TTC549 (cell line): ENCODE measurements at regions not wholly inside any gene's neighbourhood (a gene's known extent, or its start where the extent isn't known, plus 50 kb on each side); places are given as distances from the start of the nearest gene placed in this dataset.
"Not testable (repeated sequence)": the region's sequence is repeated elsewhere in the genome, so short reads cannot be mapped to it uniquely, and the experiment has no call there.

ENCODE experiments used
- FAIRE-seq: peaks from 2 replicates; lab custom pipeline; 2012; peaks lifted over from hg19 to GRCh38; lab: Jason Lieb, UNC

DNA sequence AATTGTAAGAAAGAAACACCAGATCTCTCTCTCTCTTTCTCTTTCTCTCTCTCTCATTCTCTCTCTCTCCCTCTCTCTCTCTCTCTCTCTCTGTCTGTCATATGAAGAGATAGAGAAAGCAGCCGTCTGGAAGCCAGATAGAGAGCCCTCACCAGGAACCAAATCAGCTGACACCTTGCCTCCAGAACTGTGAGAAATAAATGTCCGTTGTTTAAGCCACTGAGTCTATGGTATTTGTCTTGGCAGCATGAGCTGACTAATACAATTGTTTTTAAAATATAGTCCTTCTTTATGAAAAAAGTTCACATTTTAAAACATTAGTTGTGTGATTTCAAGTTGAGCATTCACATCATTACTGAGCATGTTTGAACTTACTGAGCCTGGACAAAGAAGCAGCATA, 275.6 kb downstream of the CETN3 start:
- no peak for FAIRE-seq

DNA sequence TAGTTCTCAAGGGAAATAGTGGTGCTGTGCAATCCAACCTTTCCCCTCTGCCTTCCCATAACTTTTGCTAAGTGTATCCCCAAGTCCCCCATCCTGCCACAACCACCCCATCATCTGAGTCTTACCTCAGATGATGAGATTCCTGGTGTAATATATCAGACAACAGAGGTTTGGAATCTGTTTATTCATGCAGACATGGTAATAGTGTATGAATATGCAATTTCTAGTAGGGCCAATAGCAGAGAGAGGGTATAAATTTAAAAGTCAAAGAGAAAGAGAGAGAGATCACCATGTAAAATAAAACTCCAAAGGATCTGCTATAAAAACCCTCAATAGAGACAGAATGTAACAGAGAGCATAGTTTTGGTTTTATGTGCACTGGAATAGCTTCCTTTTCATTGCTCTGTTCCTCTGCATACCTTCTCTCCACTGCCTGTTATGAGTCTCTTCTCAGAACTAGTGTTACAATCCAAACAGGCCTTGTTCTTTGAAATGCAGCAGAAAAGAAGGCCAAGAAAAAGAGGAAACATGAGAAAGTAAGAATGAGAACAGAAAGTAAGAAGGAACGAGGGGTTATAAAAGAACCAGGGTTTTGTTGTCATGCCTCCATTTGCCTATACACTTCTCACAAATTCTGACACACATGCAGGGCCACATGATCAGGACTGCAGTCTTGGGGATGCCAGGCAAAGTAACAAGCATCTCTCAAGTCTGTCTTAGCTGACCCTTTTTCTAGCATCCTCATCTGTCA, 278.0 kb downstream of the CETN3 start:
- no peak for FAIRE-seq

DNA sequence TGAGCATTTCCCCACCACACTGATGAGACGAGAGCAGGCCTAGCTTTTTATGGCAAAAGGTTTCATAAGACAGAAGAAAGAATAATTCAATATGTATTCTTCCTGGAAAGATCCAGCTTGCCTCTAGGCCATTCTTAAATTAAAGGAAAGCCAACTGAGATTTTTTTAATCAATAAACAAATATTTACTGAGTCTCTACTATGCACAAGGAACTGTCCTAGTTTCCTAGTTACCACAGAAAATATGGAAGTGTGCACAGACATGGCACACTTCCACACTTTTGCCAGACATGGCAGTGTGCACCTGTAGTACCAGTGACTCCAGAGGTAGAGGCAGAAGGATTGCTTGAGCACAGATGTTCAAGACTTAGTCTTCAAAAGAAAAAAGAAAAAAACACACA, 281.0 kb downstream of the CETN3 start:
- no peak for FAIRE-seq

DNA sequence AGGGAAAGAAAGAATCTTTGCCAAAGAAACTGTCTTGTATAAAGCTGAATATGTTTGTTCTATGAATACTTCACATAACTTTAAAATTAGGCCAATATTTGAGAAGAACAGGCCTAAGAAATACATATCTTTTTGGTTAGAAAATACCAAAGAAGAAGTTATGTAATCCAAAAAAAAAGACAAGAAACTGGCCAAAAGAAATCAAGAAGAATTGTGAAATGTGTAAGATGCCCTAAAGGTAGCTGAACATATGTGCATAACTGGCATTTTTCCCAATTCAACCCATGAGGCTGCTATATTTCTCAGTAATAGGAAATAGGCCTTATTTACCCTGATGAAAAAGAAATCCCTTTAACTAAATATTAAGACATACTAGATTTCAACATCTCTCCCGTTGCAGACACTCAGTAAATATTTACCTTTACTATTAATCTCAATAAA, 290.0 kb downstream of the CETN3 start:
- no peak for FAIRE-seq

DNA sequence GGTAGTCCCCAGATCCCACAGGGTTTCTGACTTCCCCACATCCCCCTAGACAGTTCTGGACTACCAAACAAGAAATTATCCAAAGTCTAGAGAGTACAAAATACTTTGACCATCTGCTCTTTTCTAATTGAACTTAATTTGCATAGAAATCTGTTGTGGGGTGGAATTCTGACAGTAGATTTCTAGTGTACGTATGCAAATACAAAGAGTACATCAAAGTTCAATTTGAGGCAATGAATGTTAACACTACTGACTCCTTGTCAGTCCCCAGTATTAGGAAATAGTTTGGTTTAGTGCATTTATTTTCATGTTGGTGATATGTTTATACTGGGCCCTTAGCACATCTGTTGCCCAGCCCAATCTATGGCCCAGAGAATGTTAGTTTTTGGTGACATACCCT, 292.6 kb downstream of the CETN3 start:
- no peak for FAIRE-seq

DNA sequence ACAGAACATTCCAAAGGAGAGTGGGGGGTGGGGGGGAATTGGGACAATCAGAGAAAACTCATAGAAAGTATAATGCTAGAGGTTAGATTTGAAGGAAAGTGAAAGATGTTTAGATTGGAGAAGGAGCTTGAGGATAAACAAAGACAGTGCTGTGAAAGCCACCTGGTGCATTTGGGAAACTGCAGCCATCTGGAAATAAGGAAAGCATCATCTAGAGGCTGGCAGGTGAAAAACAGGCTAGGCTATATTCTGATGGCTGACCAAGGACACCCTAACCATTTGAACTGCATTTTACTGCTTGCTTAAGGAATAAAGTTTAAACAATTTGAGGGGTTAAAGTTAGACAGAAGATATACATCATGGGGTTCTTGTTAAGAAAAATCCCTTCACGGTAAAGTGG, 296.4 kb downstream of the CETN3 start:
- FAIRE-seq = no peak

DNA sequence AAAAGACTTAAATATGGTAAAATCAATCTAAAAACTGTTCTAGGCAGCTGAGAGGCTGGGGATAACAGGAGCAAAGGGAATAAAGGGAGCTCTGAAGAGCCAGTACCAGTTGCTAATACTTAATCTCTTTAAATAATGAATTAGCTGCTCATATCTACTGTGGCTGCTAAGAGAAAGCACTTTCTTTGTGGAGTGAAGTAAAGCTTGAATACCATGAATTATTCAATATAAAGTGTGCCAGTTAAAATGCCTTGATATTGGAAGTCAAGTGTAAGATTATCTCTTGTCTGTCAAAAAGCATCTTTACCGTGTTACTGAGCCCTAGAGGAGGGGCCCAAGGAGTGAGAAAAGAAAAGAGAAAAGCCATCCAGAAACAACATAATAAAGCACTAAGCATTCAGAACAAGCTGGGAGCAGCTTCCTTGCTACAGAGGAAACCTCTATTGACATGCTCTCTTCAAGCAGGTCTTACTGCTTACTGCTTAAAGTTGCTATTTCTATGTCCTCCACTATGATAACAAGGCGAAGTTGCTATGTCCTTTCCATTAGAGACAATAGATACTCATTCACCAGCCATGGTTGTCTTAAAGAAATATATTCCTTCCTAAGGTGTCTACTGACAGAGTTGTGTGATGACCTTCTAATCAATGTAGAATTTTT, 297.4 kb downstream of the CETN3 start:
- FAIRE-seq = no peak

DNA sequence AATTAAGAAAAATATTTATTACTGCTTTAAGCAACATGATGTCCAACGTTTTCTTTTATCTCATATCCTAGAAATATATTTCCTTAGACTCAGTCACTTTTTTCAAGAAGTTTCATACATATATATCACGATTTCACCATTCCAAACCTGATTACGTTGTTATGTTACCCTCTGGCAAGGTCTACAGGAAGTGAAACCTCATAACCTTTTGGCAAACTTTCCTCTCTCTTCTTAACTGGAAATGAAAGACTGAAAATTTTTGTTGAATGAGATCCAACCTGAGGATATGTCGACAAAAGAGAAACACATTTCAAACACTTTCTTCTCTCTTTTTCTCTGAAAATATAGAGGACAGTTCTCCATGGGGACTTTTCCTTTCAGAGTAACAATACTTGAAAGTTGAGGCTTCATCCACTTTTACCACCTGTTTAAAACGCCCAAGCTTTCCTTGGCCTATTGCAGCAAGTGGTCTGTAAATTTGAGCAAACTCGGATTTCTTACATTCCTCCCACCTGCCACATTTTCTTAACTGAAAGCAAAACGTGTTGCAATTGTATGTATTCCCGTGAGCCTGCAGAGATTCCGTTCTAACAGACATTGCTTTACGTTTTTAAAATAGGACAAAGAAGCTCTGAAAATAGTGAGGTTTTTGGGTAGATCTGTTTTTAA, 298.1 kb downstream of the CETN3 start:
- no peak for FAIRE-seq

DNA sequence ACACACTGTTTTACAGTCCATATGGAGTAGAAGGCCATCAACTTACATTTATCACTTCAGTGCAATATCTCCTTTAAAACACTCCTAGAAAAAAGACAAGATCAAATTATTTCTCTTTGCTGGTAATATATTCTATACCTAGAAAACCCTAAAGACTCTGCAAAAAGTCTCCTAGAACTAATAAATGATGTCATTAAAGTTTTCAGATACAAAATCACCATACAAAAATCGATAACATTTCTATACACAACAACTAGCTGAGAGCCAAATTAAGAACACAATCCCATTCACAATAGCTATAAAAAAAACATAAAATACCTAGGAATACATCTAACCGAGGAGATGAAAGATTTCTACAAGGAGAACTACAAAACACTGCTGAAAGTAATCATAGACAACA, 300.3 kb downstream of the CETN3 start:
- FAIRE-seq = no peak

DNA sequence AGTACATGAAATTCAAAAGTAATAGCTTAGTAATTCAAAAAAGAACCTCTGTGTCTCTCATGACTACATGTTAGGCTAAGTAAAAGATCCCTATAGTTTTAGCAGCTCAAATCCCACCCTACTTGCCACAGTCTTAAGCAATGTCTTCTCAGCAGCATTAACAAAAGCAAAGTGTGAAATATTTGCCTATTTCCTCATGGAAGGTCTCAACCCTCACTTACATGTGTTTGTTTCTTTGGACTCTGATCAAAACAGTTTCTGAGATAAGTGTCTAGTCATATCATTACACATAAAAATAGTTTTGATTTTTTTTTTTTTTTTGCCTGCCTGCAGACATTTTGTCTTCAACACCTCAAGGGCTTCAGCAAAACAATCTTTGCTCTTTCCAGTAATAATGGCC, 310.5 kb downstream of the CETN3 start:
- FAIRE-seq = no peak

DNA sequence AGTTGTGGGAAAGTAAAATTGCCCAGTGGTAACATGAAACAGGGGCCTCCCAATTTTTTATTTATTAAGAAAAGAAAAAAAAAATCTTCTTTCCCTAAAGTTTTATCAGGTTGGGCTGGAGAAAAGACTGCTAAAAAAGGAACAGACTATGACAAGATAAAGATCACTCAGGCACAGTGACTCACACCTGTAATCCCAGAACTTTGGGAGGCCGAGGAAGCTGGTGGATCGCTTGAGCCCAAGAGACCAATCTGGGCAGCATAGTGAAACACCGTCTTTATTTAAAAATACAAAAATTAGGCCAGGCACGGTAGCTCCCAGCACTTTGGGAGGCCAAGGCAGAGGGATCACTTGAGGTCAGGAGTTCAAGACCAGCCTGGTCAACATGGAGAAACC, 312.5 kb downstream of the CETN3 start:
- FAIRE-seq = no peak

DNA sequence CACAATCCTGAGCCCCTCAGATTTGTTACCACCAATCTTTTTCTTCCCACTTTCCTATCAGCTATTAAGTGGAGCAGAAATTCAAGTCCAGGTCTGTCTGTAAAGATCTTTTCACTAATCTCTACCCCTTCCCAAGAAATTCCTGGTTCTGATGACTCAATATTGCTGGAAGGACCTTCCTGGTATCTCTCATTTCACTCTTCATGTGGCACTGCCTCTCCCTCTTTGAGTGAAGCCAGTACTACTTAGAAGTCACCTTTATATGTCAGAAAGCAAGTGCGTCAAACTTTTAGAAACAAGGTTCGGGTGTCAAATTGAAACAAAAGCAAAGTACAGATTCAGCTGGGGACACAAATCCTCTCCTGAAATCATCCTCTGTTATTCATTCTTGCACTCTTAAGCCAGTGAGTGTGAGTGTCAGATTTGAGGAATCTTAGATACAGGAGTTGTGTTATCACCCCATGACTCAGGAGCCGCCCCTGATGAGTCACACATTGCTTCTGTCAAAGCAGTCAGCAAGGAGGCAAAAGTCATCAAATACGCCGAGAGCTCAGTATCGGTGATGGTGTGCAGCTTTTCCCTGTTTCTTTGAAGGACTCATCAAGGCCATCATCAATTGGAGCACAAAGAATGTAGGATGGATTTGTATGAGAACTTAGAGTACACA, 313.0 kb downstream of the CETN3 start:
- FAIRE-seq = no peak

DNA sequence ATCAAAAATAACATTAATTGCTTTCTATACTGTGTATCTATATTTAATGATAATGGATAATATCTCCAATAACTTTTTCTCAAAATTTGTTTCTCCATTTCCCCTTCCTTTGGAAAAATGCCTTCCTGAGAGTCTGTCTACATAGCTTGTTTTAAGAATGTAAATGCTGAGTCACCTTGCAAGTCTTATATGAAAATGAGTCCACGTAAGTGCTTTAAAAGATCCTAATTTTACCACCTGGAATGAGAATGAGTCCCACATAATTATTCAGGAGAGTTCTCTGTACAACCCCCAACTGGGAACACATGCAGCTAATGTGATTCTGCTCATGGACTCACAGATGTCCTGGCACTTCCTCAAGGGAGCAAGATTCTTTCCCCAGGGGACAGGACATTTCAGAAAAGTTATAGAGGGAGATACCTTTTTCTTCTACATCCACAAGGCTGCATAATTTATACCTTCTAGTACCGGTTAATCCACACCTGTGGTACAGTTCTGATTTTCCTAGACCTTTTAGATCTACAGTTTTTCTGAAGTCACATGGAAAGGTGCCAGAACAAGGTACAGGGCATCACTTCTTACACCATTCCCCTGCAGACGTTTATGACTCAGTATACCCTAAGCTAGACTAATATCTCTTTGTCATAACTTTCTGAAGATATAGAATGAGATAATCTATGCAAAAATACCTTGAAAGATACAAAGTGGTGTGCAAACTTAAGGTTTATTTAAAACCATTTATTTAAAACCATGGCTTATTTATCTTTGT, 314.1 kb downstream of the CETN3 start:
- no peak for FAIRE-seq

DNA sequence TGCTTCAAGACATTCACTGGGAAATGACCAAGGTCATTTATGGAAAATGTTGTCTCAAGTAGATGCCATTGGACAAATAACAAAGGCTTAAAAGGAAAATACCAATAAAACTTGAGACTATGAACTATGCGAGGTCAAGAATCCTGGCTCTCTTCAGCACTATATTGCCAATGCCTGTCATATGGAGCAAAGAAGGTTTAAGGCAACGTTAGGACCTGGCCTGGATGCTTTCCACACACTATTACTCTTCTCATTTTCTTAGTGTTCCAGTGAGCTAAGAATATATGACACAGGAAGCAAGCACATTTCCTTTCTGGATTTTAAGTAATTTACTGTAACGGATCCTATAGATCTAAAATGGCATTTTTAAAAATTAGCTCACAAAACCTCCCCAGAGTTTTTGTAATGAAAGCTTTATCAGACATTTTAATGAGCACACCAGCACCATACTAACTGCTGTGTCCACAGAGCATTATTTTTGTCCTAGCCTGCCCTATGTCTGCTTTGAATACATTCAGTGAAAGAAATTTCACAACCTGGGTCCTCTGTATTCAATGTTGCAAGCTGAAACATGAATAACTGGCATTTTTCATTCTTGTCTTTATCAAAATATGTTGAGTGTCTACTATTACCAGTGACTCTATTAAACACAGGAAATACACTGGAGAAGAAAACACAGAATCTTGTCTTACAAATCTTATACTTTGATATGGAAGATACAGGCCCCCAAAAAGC, 315.6 kb downstream of the CETN3 start:
- FAIRE-seq = no peak

DNA sequence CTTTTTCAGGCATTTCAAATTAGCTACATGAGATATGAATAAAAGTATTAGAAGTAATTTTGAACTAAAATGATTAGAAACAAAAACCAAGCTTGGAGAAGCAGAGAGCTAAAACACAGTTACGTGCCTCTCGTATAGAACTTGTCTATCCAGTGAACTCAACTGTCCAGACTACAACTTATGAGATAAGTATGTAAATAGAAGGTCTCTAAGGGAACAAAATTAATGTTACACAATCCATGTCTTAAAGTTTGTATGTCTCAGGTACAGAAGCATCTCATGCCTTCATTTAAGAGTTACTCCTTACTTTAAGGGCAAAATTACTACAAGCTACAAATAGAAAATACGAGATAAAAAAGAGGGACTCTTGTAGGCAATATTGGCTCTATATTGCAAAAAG, 316.8 kb downstream of the CETN3 start:
- no peak for FAIRE-seq

DNA sequence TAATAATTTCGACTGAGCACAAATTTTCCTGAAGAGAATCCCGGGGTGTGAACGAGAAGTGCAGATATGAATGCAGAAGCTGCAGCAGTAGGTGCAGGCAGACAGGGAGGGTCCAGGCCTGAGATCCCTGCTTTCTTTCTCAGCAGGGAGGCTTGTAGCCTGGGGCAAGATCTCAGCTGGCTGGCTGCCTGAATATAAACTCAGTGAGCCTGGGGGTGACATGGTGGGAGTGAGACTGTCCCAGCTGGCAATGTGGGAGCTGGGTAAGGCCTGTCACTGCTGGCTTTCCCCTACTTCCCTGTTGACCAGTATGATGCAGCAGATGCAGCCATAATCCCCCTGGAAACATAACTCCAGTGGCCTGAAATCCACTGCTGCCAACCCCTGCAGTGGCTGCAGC, 325.2 kb downstream of the CETN3 start:
- no peak for FAIRE-seq

DNA sequence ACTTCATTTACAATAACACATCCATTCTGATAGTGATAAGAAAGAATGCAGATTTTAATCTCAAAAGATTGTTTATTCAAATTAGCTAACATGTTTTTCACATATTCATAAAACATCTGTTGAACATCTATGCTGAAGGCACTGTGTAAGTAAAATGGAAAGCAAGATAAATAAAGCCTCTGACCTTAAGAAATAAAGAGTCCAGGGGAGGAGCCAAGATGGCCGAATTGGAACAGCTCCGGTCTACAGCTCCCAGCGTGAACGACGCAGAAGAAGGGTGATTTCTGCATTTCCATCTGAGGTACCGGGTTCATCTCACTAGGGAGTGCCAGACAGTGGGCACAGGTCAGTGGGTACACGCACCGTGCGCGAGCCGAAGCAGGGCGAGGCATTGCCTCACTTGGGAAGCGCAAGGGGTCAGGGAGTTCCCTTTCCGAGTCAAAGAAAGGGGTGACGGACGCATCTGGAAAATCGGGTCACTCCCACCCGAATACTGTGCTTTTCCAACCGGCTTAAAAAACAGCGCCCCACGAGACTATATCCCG, 336.5 kb downstream of the CETN3 start:
- not testable (repeated sequence) for FAIRE-seq

DNA sequence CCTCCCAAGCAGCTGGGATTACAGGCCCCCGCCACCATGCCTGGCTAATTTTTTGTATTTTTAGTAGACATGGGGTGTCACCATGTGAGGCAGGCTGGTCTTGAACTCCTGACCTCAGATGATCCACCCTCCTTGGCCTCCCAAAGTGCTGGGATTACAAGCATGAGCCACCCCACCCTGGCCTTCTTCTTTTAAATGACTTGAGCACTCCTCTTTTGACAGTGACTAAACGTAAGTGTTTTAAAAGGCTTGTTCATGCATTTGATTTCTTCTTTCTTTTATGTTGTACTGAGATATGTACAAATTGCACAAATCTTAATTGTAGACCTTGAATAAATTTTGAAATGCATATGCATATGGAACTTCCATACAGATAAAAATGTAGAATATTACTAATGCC, 337.9 kb downstream of the CETN3 start:
- no peak for FAIRE-seq

DNA sequence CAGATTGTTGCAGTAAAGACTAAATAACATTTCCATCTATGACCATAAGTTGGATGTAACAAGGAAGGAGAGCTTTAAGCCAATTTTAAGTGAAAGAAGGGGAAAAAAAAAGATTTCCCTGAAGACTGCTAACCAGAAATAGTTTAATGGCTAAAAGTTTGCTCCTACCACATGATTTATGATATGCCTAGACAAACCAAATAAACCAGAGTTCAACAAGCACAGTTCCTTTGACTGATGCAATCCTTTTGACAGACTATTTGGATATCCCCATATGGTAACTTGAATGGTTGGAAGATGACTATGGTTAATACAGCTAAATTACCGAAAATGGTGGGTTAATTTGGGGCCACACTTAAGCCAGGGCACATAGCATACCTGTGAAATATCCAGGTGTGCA, 338.5 kb downstream of the CETN3 start:
- FAIRE-seq = no peak

DNA sequence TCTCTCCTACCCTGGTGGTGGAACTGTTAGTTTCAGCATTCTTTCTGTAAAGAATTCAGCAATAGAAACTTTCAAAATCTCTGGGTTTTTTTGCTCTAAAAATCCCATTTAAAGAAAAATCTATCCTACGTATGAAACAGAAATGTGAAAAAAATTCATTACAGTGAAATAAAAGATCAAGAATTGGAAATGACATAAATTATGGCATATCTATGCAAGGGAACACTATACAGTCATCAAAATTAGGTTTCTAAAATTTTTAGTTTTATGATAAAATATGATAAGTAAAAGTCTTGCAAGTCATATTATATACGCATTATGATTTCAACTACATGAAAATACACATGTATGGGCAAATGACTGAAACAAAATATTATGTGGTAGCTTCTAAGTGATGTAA, 342.6 kb downstream of the CETN3 start:
- FAIRE-seq = no peak
